HEK293 (cell line): ENCODE measurements at regions not wholly inside any gene's neighbourhood (a gene's known extent, or its start where the extent isn't known, plus 50 kb on each side); places are given as distances from the start of the nearest gene placed in this dataset.

ENCODE experiments used
- CTCF ChIA-PET: fragments of 350-600 bp; formaldehyde crosslinking; extraction: SDS; loops from one replicate; lab custom pipeline; 2021; ENCODE audit warnings: antibody characterized with exemption; lab: Yijun Ruan, JAX
- POLR2A ChIA-PET: fragments of 300-600 bp; formaldehyde crosslinking; extraction: SDS; loops from one replicate; lab custom pipeline; 2020; ENCODE audit warnings: antibody characterized with exemption, inconsistent platforms; lab: Yijun Ruan, JAX
- H3K27ac ChIP-seq: fragments of 200-500 bp; sonication (Bioruptor generic); 2 replicates; pipeline ENCODE4 v1.5.1; 2014; ENCODE audit warnings: low read depth, low read length, control low read depth, inconsistent platforms; ENCODE audit errors: extremely low read depth
- H3K36me3 ChIP-seq, 2 experiments: fragments of 200-500 bp in 1 of 2; sonication (Bioruptor generic) in 1 of 2; 1 replicate in 1 of 2; 2 replicates in 1 of 2; pipeline ENCODE4 v1.5.1; 2014 to 2017; ENCODE audit warnings: inconsistent platforms in 2 of 2, low read length in 2 of 2; ENCODE audit not compliant: control insufficient read depth in 2 of 2, insufficient read depth in 1 of 2
- H3K4me1 ChIP-seq: fragments of 200-500 bp; sonication (Bioruptor generic); 2 replicates; pipeline ENCODE4 v1.5.1; 2014; ENCODE audit warnings: mild to moderate bottlenecking, low read length, inconsistent platforms; ENCODE audit not compliant: control insufficient read depth, insufficient read depth
- H3K4me3 ChIP-seq: 2 replicates; pipeline ENCODE4 v1.5.1; 2011; ENCODE audit warnings: low read depth, mild to moderate bottlenecking, control low read depth, low read length, moderate library complexity
- H3K9me3 ChIP-seq: fragments of 200-500 bp; sonication (Bioruptor generic); 2 replicates; pipeline ENCODE4 v1.5.1; 2014; ENCODE audit warnings: low read depth, low read length, inconsistent platforms; ENCODE audit not compliant: control insufficient read depth, insufficient read depth
- ATF2 ChIP-seq: fragments of 450-650 bp; formaldehyde crosslinking; IDR thresholded peaks from 2 replicates; pipeline ENCODE4 v1.5.1; 2016; ENCODE audit warnings: missing biosample characterization, missing genetic modification characterization, low read depth
- BCL11B ChIP-seq: fragments of 450-650 bp; formaldehyde crosslinking; IDR thresholded peaks from 2 replicates; pipeline ENCODE4 v1.5.1; 2016; ENCODE audit warnings: low read depth, missing biosample characterization, missing genetic modification characterization
- HOXD13 ChIP-seq: sonication (generic); formaldehyde crosslinking; IDR thresholded peaks from 2 replicates; pipeline ENCODE4 v1.8.0; 2022; ENCODE audit warnings: missing genetic modification reagents, borderline replicate concordance
- KLF1 ChIP-seq: fragments of 450-650 bp; formaldehyde crosslinking; IDR thresholded peaks from 2 replicates; pipeline ENCODE4 v1.5.1; 2016; ENCODE audit warnings: missing biosample characterization, missing genetic modification characterization
- KLF16 ChIP-seq: fragments of 450-650 bp; formaldehyde crosslinking; IDR thresholded peaks from 2 replicates; pipeline ENCODE4 v1.5.1; 2017; ENCODE audit warnings: missing biosample characterization, missing genetic modification characterization
- ZBTB26 ChIP-seq: fragments of 450-650 bp; formaldehyde crosslinking; optimal IDR thresholded peaks from 2 replicates; pipeline ENCODE3; 2016; ENCODE audit warnings: missing biosample characterization, mild to moderate bottlenecking, missing genetic modification characterization
- ZFHX2 ChIP-seq: fragments of 450-650 bp; formaldehyde crosslinking; conservative IDR thresholded peaks from 2 replicates; pipeline ENCODE4 v1.5.1; 2016; ENCODE audit warnings: missing biosample characterization, missing genetic modification characterization
- ZNF121 ChIP-seq: fragments of 450-650 bp; formaldehyde crosslinking; IDR thresholded peaks from 2 replicates; pipeline ENCODE4 v1.5.1; 2016; ENCODE audit warnings: missing biosample characterization, missing genetic modification characterization
- ZNF169 ChIP-seq: fragments of 450-650 bp; formaldehyde crosslinking; IDR thresholded peaks from 2 replicates; pipeline ENCODE4 v1.5.1; 2016; ENCODE audit warnings: missing biosample characterization, missing genetic modification characterization
- ZNF341 ChIP-seq: fragments of 450-650 bp; formaldehyde crosslinking; IDR thresholded peaks from 2 replicates; pipeline ENCODE4; 2016; ENCODE audit warnings: low read depth, missing biosample characterization, missing genetic modification characterization
- ZNF37A ChIP-seq: fragments of 450-650 bp; IDR thresholded peaks from 2 replicates; pipeline ENCODE4 v1.5.1; 2018; ENCODE audit warnings: missing biosample characterization, missing genetic modification characterization
- ZNF501 ChIP-seq: fragments of 450-650 bp; formaldehyde crosslinking; IDR thresholded peaks from 2 replicates; pipeline ENCODE4 v1.5.1; 2016; ENCODE audit warnings: missing biosample characterization, missing genetic modification characterization
- ZNF510 ChIP-seq: fragments of 450-650 bp; formaldehyde crosslinking; IDR thresholded peaks from 2 replicates; pipeline ENCODE4 v1.5.1; 2018; ENCODE audit warnings: mild to moderate bottlenecking, missing genetic modification characterization, missing biosample characterization; ENCODE audit not compliant: insufficient replicate concordance
- ZNF558 ChIP-seq: fragments of 450-650 bp; formaldehyde crosslinking; IDR thresholded peaks from 2 replicates; pipeline ENCODE4 v1.5.1; 2016; ENCODE audit warnings: missing biosample characterization, missing genetic modification characterization
- ZNF585B ChIP-seq: fragments of 450-650 bp; formaldehyde crosslinking; IDR thresholded peaks from 2 replicates; pipeline ENCODE4 v1.5.1; 2016; ENCODE audit warnings: missing biosample characterization, missing genetic modification characterization
- ZNF610 ChIP-seq: fragments of 450-650 bp; formaldehyde crosslinking; IDR thresholded peaks from 2 replicates; pipeline ENCODE4 v1.5.1; 2016; ENCODE audit warnings: missing biosample characterization, missing genetic modification characterization, borderline replicate concordance
- ZNF670 ChIP-seq: fragments of 450-650 bp; formaldehyde crosslinking; IDR thresholded peaks from 2 replicates; pipeline ENCODE4 v1.5.1; 2016; ENCODE audit warnings: missing biosample characterization, missing genetic modification characterization, low read depth
- ZNF776 ChIP-seq: fragments of 450-650 bp; formaldehyde crosslinking; IDR thresholded peaks from 2 replicates; pipeline ENCODE4 v1.5.0; 2017; ENCODE audit warnings: missing biosample characterization, missing genetic modification characterization, borderline replicate concordance
- ZNF792 ChIP-seq: fragments of 450-650 bp; formaldehyde crosslinking; IDR thresholded peaks from 2 replicates; pipeline ENCODE4 v1.5.1; 2016; ENCODE audit warnings: missing biosample characterization, missing genetic modification characterization
- TF ChIP-seq, protein P1 (sequence below): fragments of 450-650 bp; formaldehyde crosslinking; IDR thresholded peaks from 2 replicates; pipeline ENCODE4 v1.5.1; 2017; ENCODE audit warnings: missing biosample characterization, missing genetic modification characterization
- TF ChIP-seq, protein P2 (sequence below): fragments of 450-650 bp; formaldehyde crosslinking; IDR thresholded peaks from 2 replicates; pipeline ENCODE4 v1.5.1; 2016; ENCODE audit warnings: missing biosample characterization, missing genetic modification characterization
- TF ChIP-seq, protein P3 (sequence below): fragments of 450-650 bp; formaldehyde crosslinking; IDR thresholded peaks from 2 replicates; pipeline ENCODE4 v1.5.1; 2016; ENCODE audit warnings: missing biosample characterization, missing genetic modification characterization

GRCh38 chr12:25818596-25819390 lies 139.7 kb upstream of the RASSF8 start (continued):
- TF ChIP-seq KLF1 (no peak), BCL11B (no peak), ZNF121 (tag by site-specific recombination) (no peak), ZBTB26 (no peak), ZNF501 (tag by site-specific recombination) (no peak)
- TF ChIP-seq, protein P1, sequence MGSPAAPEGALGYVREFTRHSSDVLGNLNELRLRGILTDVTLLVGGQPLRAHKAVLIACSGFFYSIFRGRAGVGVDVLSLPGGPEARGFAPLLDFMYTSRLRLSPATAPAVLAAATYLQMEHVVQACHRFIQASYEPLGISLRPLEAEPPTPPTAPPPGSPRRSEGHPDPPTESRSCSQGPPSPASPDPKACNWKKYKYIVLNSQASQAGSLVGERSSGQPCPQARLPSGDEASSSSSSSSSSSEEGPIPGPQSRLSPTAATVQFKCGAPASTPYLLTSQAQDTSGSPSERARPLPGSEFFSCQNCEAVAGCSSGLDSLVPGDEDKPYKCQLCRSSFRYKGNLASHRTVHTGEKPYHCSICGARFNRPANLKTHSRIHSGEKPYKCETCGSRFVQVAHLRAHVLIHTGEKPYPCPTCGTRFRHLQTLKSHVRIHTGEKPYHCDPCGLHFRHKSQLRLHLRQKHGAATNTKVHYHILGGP (tag by site-specific recombination), result no peak
- TF ChIP-seq, protein P2, sequence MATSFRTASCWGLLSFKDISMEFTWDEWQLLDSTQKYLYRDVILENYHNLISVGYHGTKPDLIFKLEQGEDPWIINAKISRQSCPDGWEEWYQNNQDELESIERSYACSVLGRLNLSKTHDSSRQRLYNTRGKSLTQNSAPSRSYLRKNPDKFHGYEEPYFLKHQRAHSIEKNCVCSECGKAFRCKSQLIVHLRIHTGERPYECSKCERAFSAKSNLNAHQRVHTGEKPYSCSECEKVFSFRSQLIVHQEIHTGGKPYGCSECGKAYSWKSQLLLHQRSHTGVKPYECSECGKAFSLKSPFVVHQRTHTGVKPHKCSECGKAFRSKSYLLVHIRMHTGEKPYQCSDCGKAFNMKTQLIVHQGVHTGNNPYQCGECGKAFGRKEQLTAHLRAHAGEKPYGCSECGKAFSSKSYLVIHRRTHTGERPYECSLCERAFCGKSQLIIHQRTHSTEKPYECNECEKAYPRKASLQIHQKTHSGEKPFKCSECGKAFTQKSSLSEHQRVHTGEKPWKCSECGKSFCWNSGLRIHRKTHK, result no peak

DNA sequence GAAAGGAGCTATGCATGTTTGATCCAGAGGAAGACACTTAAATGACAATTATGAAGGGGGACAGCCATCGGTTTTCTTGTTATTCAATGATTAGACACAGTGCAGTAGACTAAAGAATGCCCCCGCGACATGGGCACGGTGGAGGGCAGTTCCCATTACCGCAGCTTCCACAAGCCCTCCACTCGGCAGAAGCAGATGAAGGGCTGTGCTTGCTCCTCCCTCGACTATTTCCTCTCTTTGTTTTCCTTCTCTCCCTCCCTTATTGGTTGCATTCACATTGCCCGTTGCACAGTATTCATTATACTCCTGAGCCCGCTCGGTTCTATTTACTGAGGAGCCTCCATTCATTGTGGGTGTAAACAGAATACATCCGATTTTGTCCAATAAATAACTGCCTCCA lies 138.8 kb upstream of the RASSF8 start:
- Histone ChIP-seq H3K36me3 (no peaks in the 10 kb centered on the region), H3K4me3 (no peak overlapping the region), H3K9me3 (no peaks in the 10 kb centered on the region), H3K27ac (no peak overlapping the region), H3K4me1 (no peaks in the 10 kb centered on the region)
- CTCF ChIA-PET, result no interaction called here
- POLR2A ChIA-PET, result no interaction called here
- TF ChIP-seq ATF2 (tag by site-specific recombination), result no peak
- no peak for TF ChIP-seq KLF1
- TF ChIP-seq KLF16 (tag by site-specific recombination), result no peak
- no peak for TF ChIP-seq ZNF169 (tag by site-specific recombination)
- TF ChIP-seq ZNF341 (tag by site-specific recombination), result no peak
- no peak for TF ChIP-seq HOXD13
- TF ChIP-seq, protein P3, sequence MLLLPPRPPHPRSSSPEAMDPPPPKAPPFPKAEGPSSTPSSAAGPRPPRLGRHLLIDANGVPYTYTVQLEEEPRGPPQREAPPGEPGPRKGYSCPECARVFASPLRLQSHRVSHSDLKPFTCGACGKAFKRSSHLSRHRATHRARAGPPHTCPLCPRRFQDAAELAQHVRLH (tag by site-specific recombination), result no peak
- TF ChIP-seq ZNF585B, result no peak
- TF ChIP-seq ZNF558 (tag by site-specific recombination), result no peak
- no peak for TF ChIP-seq ZNF510
- no peak for TF ChIP-seq ZNF37A (tag by site-specific recombination)
- TF ChIP-seq ZNF776 (tag by site-specific recombination), result no peak
- TF ChIP-seq ZNF610 (tag by site-specific recombination), result no peak
- TF ChIP-seq ZNF670, result no peak
- no peak for TF ChIP-seq ZFHX2 (tag by site-specific recombination)
- TF ChIP-seq ZNF792 (tag by site-specific recombination), result no peak
